Activated CD4-positive, alpha-beta T cell treated with anti-CD3 and anti-CD28 coated beads, Interleukin-2, Interleukin-4, amounts not matched to agents 100 ng/mL and 50 ng/mL, durations not matched to agents 16 hours and 8 hours (primary cell): ENCODE measurements at regions not wholly inside any gene's neighbourhood (a gene's known extent, or its start where the extent isn't known, plus 50 kb on each side); places are given as distances from the start of the nearest gene placed in this dataset.
"Not testable (repeated sequence)": the region's sequence is repeated elsewhere in the genome, so short reads cannot be mapped to it uniquely, and the experiment has no call there.

Experiments used
- DNase-seq: peaks from one replicate; pipeline ENCODE4 v3.0.0-alpha.2; 2020; ENCODE audit warnings: low spot score

- DNase-seq: no peak
These were observed 115.9 kb upstream of the BEND6 start for GRCh38 chr6:56838965-56839364.

GRCh38 chr6:56838016-56838555 lies 116.8 kb upstream of the BEND6 start:
- DNase-seq: no peak

- no peak for DNase-seq
These were observed 117.5 kb upstream of the BEND6 start for GRCh38 chr6:56837322-56837894.

GRCh38 chr6:56835612-56836011 lies 119.3 kb upstream of the BEND6 start:
- no peak for DNase-seq

GRCh38 chr6:56833873-56834272 lies 121.0 kb upstream of the BEND6 start:
- no peak for DNase-seq

- no peak for DNase-seq
These were observed 121.6 kb upstream of the BEND6 start for GRCh38 chr6:56833127-56833791.

GRCh38 chr6:56832225-56832624 lies 122.7 kb upstream of the BEND6 start:
- no peak for DNase-seq

GRCh38 chr6:56831334-56831733 lies 123.6 kb upstream of the BEND6 start:
- no peak for DNase-seq

- DNase-seq: no peak
These were observed 126.8 kb upstream of the BEND6 start for GRCh38 chr6:56827908-56828649.

- DNase-seq: not testable (repeated sequence)
These were observed 130.5 kb upstream of the BEND6 start for GRCh38 chr6:56824431-56824830.

GRCh38 chr6:56821005-56821432 lies 133.9 kb upstream of the BEND6 start:
- DNase-seq: no peak

- DNase-seq: no peak
These were observed 134.8 kb upstream of the BEND6 start for GRCh38 chr6:56820060-56820459.

GRCh38 chr6:56819604-56820003 lies 135.3 kb upstream of the BEND6 start:
- DNase-seq: no peak

- DNase-seq: no peak
These were observed 138.5 kb upstream of the BEND6 start for GRCh38 chr6:56816370-56816769.

GRCh38 chr6:56815436-56815835 lies 139.5 kb upstream of the BEND6 start:
- DNase-seq: no peak

- no peak for DNase-seq
These were observed 140.1 kb upstream of the BEND6 start for GRCh38 chr6:56814802-56815201.

GRCh38 chr6:56814308-56814707 lies 140.6 kb upstream of the BEND6 start:
- DNase-seq: no peak

GRCh38 chr6:56812851-56813250 lies 142.1 kb upstream of the BEND6 start:
- DNase-seq: not testable (repeated sequence)

- no peak for DNase-seq
These were observed 146.0 kb upstream of the BEND6 start for GRCh38 chr6:56808871-56809359.

GRCh38 chr6:56807989-56808337 lies 146.9 kb upstream of the BEND6 start:
- DNase-seq: no peak

- DNase-seq: no peak
These were observed 147.4 kb upstream of the BEND6 start for GRCh38 chr6:56807326-56807988.

- DNase-seq: no peak
These were observed 148.5 kb upstream of the BEND6 start for GRCh38 chr6:56806368-56806767.
